GM21526 (cell line): ENCODE measurements at regions not wholly inside any gene's neighbourhood (a gene's known extent, or its start where the extent isn't known, plus 50 kb on each side); places are given as distances from the start of the nearest gene placed in this dataset.
"Not testable (repeated sequence)": the region's sequence is repeated elsewhere in the genome, so short reads cannot be mapped to it uniquely, and the experiment has no call there.

Experiments
- ATAC-seq: cut with Tn5 transposase; IDR thresholded peaks from one replicate; pipeline ENCODE4 v1.9.1; 2021; ENCODE audit warnings: moderate library complexity; ENCODE audit not compliant: unreplicated experiment, low FRiP score

DNA sequence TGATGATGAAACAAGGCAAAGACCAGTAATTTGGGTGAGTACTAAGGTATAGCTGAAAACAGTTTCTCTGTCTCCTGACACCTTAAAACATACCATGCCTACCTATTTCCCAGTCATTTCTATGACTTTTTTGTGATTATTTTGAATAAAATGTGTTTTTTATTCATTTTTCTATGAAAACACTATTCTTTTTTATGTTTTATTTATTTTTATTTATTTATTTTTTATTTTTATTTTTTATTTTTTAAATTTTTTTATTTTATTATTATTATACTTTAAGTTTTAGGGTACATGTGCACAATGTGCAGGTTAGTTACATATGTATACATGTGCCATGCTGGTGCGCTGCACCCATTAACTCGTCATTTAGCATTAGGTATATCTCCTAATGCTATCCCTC is 576.8 kb upstream of the TLE4 start:
- not testable (repeated sequence) for ATAC-seq

DNA sequence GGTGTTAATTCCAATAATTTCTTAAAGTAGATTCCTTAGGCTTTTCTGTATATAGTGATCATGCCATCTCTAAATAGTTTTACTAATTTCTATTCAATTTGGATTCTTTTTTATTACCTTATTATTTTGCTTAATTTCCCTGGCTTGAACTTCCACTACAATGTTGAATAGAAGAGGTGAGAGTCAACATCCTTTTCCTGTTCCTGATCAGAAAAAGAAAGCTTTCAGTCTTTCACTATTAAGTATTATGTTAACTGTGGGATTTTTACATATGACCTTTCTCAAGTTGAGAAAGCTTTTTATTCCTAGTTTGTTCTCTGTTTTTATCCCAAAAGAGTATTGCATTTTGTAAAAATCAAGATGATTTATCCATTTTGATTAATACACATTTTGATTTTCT is 574.5 kb upstream of the TLE4 start:
- ATAC-seq, result no peak

DNA sequence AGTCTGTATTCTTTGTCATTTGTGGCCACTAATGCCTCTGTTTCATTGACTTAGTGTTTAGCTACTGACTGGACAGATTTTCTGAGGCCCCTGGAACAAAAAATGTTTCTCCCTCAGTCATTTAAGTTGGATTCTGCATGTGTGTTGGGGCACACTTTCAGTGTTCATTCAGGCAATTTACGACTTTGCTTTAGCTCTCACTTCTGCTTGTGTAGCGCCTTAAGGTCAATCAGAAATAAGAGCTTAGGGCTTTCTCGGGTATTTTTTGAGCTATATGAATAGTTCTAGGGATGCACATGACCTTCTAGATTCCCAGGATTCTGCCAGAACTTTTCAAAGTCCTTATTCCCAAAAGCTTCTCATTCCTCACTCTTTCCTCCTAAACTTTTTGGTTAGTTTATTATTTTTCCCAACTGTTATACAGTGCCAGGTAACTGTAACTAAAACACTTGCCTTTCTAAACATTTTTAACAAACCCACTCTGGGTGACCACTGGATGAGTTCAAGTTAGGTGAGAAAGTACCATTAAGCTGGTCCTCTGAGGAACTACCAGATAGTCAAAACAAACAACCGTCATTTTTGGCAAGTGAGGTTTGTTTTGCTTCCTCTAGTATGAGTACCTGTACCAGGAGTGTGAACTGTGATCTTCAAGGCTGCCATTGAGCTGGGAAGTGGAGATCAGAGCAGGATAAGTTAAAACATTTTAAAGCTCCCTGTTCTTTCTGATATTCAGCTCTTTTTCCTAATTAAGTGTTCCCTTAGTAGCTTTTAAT is 571.3 kb upstream of the TLE4 start:
- ATAC-seq, result peak; percentile 56

DNA sequence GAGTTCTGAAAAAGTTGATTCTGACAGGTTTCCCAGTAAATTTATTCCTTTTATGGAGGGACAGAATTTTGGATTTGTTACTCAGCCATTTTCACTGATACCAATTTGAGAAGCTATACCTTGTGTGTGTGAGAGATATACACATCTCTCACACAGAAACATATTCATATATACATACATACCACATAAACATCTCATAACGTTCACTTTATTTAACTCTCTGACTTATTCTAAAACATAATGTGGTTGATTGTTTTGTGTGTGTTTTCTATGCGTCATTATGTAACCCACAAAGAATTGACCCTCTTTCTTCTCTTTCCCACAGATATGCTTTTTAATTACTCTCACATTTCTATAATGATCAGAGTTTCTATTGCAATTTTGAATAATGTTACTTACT is 570.8 kb upstream of the TLE4 start:
- no peak for ATAC-seq

DNA sequence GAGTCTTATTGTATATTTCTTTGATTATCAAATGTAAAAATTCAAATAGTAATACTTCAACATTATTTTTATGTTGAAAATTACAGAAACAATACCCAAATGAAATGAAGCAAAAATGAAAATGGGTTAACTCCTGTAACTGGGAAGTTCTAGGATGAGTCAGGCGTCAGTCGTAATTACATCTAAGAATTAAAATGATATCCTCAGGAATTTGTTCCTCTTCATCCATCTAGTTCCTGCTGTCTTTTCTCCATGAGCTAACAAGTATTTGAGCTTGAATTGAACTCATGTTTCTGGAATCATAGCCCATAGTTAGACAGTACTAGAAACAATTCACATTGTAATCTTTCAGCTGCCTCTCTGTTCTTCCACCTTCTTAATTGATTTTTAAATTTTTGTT is 568.3 kb upstream of the TLE4 start:
- ATAC-seq, result no peak

DNA sequence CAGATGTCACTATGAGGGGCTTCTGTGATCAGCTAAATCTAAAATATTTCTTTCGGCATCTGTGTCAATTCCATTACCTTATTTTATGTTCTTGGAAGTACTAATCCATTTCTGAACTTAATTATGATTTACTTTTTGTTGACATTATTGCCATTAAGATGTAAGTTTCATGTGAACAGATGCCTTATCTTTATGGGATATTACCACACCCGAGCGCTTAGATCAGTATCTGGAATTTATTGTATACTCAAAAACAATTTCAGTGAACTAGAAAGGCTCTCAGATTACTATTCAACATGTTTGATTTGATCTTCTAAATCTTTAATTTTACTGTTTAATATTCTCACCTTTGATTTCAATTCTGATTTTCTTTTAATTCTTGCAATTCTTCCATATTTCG is 567.7 kb upstream of the TLE4 start:
- ATAC-seq, result no peak

DNA sequence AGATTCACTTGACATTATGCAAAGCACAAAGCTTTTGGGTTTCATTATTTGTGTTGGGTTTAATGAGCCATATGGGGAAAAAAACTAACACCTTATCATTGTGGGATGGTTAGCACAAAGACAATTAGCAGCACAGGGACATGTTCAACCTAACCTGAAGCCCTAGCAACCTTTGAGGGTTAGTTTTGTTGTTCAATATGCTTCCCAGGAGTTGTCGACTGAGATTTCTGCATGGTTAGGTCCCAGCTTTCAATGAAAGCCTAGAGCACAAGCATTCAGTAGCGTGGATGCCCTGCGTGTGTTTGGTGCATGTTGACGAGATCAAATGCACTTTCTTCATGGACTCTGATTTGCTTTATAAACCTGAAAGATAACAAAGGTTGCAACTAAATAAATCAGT is 565.2 kb upstream of the TLE4 start:
- no peak for ATAC-seq

DNA sequence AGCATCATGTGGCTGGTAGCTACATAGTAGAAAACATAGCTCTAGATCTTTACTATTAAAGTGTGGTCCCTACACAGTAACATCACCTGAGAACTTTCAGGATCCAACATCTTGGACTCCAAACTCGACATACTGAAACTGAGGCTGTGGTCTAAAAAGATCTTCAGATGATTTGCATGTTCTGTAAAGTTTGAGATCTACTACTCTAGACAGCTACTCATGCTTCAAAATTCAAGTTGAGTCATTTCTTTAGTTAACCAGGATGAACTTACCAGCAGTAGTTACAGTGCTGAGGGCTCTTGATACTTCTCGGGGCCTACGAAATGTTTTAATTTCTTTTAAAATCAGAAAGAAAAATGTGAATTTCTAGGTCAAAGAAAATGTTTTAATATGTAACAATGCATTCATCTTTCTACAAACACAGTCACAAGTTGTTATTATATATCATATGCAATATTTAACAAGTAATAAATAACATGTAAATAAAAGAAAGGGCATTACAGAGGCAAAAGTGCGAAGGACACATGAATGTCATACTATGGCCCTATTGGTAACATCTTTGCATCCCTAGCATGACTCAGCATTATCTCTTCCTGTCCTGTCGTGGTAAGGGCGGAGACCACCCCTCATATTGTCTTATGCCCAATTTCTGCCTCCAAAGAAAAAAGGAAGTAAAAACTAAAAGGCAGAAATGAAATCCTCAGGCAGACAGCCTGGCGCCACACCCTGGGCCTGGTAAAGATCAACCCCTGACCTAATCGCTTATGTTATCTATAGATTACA is 563.9 kb upstream of the TLE4 start:
- peak; percentile 97 for ATAC-seq

DNA sequence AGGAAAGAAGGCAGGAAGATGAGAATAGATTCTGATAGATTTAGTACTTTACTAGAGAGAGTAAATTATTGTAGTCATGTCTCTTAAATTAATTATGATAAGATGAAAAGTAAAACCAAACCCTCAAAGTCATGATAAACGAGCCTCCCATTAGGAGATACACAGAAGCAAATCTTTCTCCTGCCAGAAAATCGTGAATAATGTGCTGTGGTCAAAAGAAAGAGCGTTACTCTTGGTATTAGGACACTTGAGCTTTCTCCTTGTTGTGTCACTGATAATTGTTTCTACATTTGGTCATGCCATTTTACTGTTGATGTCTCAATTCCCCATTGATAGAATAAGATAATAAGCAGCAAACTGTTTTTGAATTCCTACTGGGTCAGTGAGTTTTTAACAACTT is 562.8 kb upstream of the TLE4 start:
- no peak for ATAC-seq

DNA sequence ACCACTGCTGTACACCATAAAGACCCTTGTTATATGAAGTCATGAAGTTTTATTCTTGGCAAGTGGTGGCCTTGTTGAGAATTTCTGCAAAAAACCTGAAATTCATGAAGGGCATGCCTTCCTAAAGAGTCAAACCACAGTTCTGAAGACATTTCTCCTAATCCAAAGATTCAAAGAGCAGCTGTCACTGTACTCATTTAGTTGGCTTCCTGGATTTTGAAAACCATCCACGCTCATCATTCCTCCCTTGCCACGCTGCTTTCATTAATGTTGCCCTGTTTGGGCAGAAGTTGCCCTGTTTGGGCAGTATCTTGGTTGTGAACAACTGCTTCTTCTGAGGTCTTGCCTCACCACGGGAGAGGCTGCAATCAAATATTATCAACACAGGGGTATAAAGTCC is 560.3 kb upstream of the TLE4 start:
- ATAC-seq, result no peak

DNA sequence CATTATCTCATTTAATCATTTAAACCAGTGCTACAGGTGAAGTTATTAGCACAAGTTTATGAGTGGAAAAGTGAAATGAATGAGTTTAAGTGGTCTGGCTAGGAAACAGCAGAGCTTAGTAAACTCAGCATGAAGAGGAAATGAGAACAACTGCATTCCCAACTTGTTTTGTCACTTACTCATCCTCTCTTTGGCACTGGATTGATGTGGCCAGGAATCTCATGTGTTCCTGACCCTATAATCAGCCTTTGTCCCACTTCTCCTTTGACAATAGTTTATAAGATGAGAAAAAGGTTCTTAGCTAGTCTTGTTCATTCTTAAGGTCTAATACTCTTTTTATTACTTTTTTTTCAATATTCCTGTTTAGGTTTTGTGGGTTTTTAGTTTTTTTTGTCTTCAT is 559.2 kb upstream of the TLE4 start:
- no peak for ATAC-seq

DNA sequence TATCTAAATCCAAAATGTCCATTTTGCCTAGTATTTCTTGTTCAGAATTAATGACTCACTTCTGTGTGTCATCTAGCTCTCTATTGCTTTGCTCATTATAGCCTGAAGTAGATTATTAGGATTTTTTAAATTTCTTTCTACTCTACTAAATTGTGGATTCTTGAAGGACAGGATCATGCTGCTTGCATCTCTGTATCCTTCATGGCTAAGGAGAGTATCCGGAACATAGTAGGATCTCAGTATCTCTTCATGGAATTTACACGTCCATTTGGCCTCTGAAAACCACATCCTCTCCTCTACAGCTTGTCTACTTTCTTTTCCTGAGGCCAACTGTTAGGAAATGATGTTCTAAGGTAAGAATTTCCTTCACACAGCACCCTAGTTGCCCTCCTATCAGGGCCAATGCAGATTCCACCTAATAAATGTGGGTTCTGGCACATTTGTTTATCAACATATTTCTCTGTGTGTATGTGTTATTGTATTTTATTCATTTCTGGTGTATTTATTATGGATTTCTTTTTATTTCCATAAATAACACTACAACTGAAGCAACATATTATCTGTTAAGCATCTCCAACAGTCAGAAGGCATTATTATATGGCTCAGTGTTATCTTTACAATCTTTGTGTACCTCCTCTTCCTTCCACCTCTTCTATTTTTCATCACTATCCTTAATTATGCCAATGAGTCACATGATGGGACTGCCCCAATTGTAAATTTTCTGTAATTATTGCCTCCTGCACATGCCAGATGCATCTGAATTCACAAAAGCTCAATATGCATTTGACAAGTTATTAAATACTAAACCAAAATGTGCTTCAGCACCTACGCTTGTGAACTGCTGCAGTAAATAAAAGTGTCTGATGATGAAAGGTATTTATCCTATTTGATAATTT is 557.8 kb upstream of the TLE4 start:
- no peak for ATAC-seq

DNA sequence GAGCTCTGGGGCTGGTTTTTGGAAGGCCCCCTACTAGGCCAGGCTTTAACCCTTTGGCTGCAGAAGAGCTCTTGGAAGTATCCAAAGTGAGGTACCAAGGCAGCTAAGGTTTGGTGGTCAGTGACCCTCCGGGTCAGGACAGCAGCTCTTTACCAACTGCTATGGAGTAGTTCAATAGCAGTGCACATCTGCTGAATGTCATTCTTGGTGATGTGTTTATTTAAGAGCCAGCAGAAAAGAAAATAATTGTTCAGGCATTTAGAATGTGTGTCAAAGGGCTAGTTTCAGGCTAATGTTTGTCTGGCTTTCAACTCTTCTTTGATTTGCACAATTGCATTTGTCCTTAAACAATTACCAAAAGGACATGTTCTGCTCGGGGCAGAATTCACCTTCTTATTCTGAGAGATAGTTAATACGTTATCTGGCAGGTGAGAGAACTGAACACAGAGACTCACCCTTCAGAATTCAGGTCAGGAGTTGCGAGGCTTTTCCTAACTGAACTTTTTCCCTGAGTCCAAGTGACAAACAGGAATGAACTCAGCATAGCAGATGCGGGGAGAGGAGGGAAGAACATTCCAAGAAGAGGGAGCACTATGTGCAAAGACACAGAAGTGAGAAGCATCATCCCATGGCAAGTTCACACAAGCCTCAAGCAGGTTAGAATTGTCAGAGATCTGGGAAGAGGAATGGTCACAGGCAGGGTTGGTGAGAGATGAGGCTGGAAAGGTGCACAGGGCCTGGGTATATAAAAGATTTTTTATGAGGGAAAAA is 556.7 kb upstream of the TLE4 start:
- ATAC-seq, result no peak

DNA sequence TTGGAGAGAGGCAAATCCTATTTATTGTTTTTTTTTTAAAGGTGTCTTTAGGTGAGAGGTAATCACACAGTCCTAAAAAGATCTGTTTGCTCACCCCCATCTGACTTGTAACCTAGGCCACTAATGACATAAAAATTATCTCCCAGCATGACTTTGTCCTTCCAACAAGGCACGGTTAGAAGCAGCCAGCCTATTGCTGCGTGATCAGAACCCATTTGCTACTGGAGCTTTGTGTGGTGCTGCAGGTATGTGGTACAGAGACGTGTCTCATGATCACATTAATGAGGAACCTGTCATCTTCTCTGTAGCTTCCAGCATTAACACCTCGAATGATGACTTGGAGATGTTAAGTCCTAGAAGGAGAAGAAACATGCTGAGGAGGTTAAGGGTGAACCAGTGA is 555.8 kb upstream of the TLE4 start:
- ATAC-seq, result no peak

DNA sequence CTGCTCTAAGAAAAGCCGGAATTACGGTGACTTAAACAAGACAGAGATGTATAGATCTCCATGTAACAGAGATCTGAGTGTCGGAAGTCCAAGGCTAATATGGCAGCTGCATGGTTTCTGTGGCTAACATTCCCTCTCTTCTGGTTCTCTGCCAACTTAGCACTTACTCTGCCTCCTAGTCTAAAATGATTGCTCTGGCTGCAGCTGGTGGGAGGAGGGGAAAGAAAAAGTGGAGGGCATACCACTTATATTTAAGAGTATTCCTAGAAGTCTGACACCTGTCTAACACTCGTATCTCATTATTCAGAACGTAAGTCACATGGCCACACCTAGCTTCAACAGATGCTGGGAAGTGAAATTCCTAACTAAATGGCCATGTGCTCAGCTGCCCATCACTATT is 551.5 kb upstream of the TLE4 start:
- ATAC-seq, result no peak

DNA sequence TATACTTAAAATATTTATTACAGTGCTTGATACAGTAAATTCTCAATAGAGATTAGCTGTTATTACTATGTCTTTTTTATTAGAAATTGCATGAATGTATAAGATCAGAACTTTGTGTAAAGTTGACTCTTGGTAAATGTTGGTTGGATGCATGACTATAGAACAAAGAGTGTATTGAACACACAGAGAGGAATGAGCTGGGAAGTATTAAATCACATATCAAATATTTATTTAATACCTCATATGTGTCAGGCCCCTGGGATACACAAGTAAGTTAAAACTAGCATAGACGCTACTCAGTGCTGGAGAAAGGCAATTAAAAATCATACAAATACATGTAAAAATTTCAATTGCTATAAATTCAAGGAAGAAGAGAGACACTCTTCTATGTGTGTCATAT is 550.7 kb upstream of the TLE4 start:
- ATAC-seq, result no peak

DNA sequence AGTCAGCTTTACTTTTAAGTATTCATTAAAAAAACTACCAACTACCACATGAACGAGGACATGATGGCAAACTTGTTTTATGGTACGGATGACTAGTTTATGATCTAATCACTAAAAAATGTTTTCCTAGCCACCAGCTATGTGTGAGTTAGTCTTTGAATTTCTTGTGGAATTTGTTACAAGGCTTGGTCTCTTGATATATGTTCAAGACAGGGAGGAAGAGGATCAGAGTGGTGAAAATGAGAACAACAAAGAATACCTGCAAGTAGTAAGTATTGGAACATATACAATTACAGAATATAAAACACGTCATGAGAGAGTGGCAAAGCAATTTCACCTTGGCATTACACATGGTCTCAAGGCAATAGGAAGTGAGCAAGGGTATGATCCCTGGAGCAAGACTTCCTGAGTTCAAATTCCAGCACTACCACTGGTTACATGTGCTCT is 548.6 kb upstream of the TLE4 start:
- no peak for ATAC-seq

DNA sequence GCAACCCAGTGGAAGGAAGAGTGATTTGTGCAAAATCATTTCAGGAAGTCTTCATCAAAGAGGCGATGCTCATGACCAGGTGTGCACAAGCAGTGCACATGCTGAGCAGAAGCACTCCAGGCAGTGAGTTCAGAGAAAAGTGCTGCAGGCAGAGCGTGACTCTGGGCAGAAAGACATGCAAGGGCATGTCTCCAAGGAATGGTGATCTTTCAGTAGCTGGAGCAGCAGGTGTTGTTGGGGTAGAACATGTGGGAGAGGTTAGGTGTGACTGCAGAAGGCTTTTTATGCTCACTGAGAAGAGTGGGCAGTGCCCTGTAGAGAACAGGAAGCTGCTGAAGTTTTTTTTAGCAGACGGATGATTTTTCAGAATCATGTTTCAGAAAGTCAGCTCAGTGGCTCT is 545.4 kb upstream of the TLE4 start:
- ATAC-seq, result peak; percentile 84

DNA sequence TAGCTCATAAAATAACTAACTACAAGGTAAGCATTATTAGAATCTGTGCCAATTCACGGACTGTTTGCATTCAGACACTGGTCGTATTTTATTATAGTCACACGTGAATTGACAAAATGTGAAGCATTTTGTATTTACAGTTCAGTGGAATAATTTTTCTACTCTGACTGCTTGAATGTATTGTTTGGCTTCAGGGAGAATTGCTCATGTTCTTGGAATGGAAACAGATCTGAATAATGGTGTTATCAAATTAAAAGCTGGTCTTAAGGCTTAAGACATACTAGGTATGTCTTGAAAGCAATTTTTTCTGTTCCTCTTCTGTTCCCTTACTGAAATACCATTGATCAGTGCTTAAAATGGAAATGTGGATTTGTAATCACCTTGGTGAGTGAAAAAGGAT is 543.7 kb upstream of the TLE4 start:
- no peak for ATAC-seq

DNA sequence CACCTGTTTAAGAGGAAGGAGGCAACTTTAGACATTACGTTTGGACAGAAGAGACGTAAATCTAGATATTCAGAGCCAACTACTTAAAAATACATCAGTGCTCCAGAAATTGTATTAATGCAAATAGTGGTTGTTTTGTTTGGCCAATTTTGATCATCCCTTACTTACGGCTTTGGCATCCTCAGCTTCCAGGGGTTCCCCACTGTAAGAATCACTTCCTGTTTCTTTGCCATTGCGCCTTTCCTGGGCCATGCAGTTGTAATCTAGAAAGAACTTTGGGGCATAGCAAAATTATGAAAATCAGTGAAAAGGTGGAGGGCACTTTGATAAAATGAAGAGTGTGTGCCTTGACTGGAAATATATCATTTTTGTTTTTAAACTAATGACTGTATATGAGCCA is 537.2 kb upstream of the TLE4 start:
- ATAC-seq, result no peak
